HCT116 (cell line): ENCODE measurements at regions not wholly inside any gene's neighbourhood (a gene's known extent, or its start where the extent isn't known, plus 50 kb on each side); places are given as distances from the start of the nearest gene placed in this dataset.

Source experiments
- ATAC-seq: fragments of 200-7000 bp; cut with Tn5 transposase; 2 replicates; pipeline ENCODE4 v1.9.1; 2020; ENCODE audit warnings: mild to moderate bottlenecking, moderate library complexity
- BruUV-seq: library from RNA; stranded (reverse); fragments of 400-500 nt; replicated peaks from 2 replicates; lab custom pipeline; 2021; lab: Mats Ljungman, UMichigan
- CTCF ChIA-PET: fragments of 300-600 bp; sonication (Branson Sonifier 250); formaldehyde crosslinking; loops from one replicate; lab custom pipeline; 2021; ENCODE audit warnings: antibody characterized with exemption; lab: Charles Lee
- POLR2A ChIA-PET: fragments of 300-600, 350-600 bp; sonication (Branson Sonifier 250); formaldehyde crosslinking; loops from one replicate; lab custom pipeline; 2021; ENCODE audit warnings: antibody characterized with exemption; lab: Charles Lee
- RAD21 ChIA-PET, 2 experiments: fragments of 300-600 bp; sonication (Branson Sonifier 250); formaldehyde crosslinking; loops; one replicate each; lab custom pipeline; 2023; ENCODE audit warnings: low total read pairs in 2 of 2; ENCODE audit not compliant: uncharacterized antibody in 2 of 2, unreplicated experiment in 2 of 2, low non-redundant PET in 1 of 2; lab: Charles Lee
- DNase-seq: peaks from one replicate; pipeline ENCODE4 v3.0.0-alpha.2; 2010; ENCODE audit warnings: low read depth, low spot score
- H2AFZ ChIP-seq: fragments of 200-600 bp; shearing (Covaris generic), sonication (generic); 2 replicates; pipeline ENCODE4 v1.6.1; 2017; ENCODE audit warnings: low read depth, mixed run types, mixed read lengths, antibody characterized with exemption, low read length; ENCODE audit not compliant: poor library complexity, severe bottlenecking
- H3K27ac ChIP-seq: 2 replicates; pipeline ENCODE4 v1.5.1; 2012; ENCODE audit warnings: low read depth, low read length
- H3K27me3 ChIP-seq: fragments of 200-600 bp; sonication (generic); 2 replicates; pipeline ENCODE4 v1.6.1; 2016; ENCODE audit warnings: mixed run types, low read length, mixed read lengths; ENCODE audit not compliant: insufficient read depth
- H3K36me3 ChIP-seq, 2 experiments: fragments of 200-500 bp in 1 of 2; fragments of 200-600 bp in 1 of 2; sonication (Bioruptor generic) in 1 of 2; sonication (generic) in 1 of 2; 2 replicates each; pipeline versions ENCODE4 v1.5.1 to v1.6.1; 2014 to 2016; ENCODE audit warnings: low read length in 2 of 2, inconsistent platforms in 1 of 2, mixed read lengths in 1 of 2, mixed run types in 1 of 2; ENCODE audit not compliant: insufficient read depth in 2 of 2, control insufficient read depth in 1 of 2
- H3K4me1 ChIP-seq, 2 experiments: fragments of 200-600 bp in 1 of 2; sonication (generic) in 1 of 2; 2 replicates each; pipeline versions ENCODE4 v1.5.1 to v1.6.1; 2012 to 2017; ENCODE audit warnings: low read length in 2 of 2, inconsistent platforms in 1 of 2, mild to moderate bottlenecking in 1 of 2, mixed read lengths in 1 of 2, mixed run types in 1 of 2, moderate library complexity in 1 of 2; ENCODE audit not compliant: insufficient read depth in 2 of 2, control insufficient read depth in 1 of 2
- H3K4me2 ChIP-seq: fragments of 200-600 bp; sonication (generic); 2 replicates; pipeline ENCODE4 v1.6.1; 2017; ENCODE audit warnings: mixed run types, low read length, mixed read lengths
- H3K4me3 ChIP-seq, 2 experiments: fragments of 200-600 bp in 1 of 2; sonication (generic) in 1 of 2; replicated peaks in 1 of 2; 2 replicates each; pipeline ENCODE4 v1.5.1; 2011 to 2016; ENCODE audit warnings: low read length in 2 of 2, control low read depth in 1 of 2, low read depth in 1 of 2, mild to moderate bottlenecking in 1 of 2, mixed read lengths in 1 of 2, mixed run types in 1 of 2
- H3K79me2 ChIP-seq: fragments of 200-600 bp; sonication (generic); 2 replicates; pipeline ENCODE4 v1.6.1; 2017; ENCODE audit warnings: mild to moderate bottlenecking, mixed run types, low read length, moderate library complexity, mixed read lengths; ENCODE audit not compliant: insufficient read depth
- H3K9ac ChIP-seq: fragments of 200-600 bp; sonication (generic); 2 replicates; pipeline ENCODE4 v1.6.1; 2016; ENCODE audit warnings: low read length, mixed read lengths
- H3K9me2 ChIP-seq: fragments of 200-600 bp; sonication (generic), shearing (Covaris generic); 2 replicates; pipeline ENCODE4 v1.6.1; 2017; ENCODE audit warnings: mixed run types, mild to moderate bottlenecking, moderate library complexity; ENCODE audit not compliant: insufficient read depth
- H3K9me3 ChIP-seq, 2 experiments: fragments of 200-500 bp in 1 of 2; fragments of 200-600 bp in 1 of 2; sonication (Bioruptor generic) in 1 of 2; sonication (generic) in 1 of 2; 2 replicates each; pipeline ENCODE4 v1.6.1; 2014 to 2017; ENCODE audit warnings: low read length in 2 of 2, mixed read lengths in 2 of 2, inconsistent platforms in 1 of 2, low read depth in 1 of 2, mild to moderate bottlenecking in 1 of 2, mixed run types in 1 of 2, moderate library complexity in 1 of 2; ENCODE audit not compliant: control insufficient read depth in 1 of 2, insufficient read depth in 1 of 2
- H4K20me1 ChIP-seq: fragments of 200-600 bp; sonication (generic), shearing (Covaris generic); 2 replicates; pipeline ENCODE4 v1.6.1; 2017; ENCODE audit warnings: mixed run types, mild to moderate bottlenecking, moderate library complexity; ENCODE audit not compliant: insufficient read depth
- EGR1 ChIP-seq: IDR thresholded peaks from 2 replicates; pipeline ENCODE4 v1.6.1; 2012; ENCODE audit warnings: low read depth
- JUND ChIP-seq: IDR thresholded peaks from 2 replicates; pipeline ENCODE4 v1.6.1; 2012
- SIN3A ChIP-seq: IDR thresholded peaks from 2 replicates; pipeline ENCODE4 v1.6.1; 2012; ENCODE audit warnings: low read depth
- SRF ChIP-seq: IDR thresholded peaks from 2 replicates; pipeline ENCODE4 v1.6.1; 2012; ENCODE audit warnings: low read depth
- YY1 ChIP-seq: IDR thresholded peaks from 2 replicates; pipeline ENCODE4 v1.6.1; 2011; ENCODE audit warnings: low read length, low read depth, moderate library complexity, mild to moderate bottlenecking; ENCODE audit not compliant: insufficient replicate concordance; ENCODE audit errors: extremely low read depth
- ZNF274 ChIP-seq: fragments of 200-500 bp; sonication (Bioruptor generic); IDR thresholded peaks from 2 replicates; pipeline ENCODE4 v1.6.1; 2014; ENCODE audit warnings: mild to moderate bottlenecking, low read depth, low read length, inconsistent platforms
- intact Hi-C: fragments of 100-400 bp; cut with micrococcal nuclease; formaldehyde crosslinking; loops from 2 replicates; pipeline ENCODE4 v1.10.0; 2022
- TF ChIP-seq, protein P1 (sequence below), 3 experiments: fragments of 200-600 bp in 1 of 3; sonication (generic) in 1 of 3; IDR thresholded peaks in 2 of 3; conservative IDR thresholded peaks in 1 of 3; 2 replicates each; pipeline ENCODE4 v1.5.1; 2012 to 2017; ENCODE audit warnings: low read depth in 2 of 3, low read length in 2 of 3, antibody characterized with exemption in 1 of 3, borderline replicate concordance in 1 of 3, control low read depth in 1 of 3, mild to moderate bottlenecking in 1 of 3, mixed read lengths in 1 of 3, mixed run types in 1 of 3, moderate library complexity in 1 of 3; ENCODE audit not compliant: insufficient read depth in 1 of 3
- TF ChIP-seq, protein P2 (sequence below): IDR thresholded peaks from 2 replicates; pipeline ENCODE4 v1.6.1; 2012
- TF ChIP-seq, protein P3 (sequence below): IDR thresholded peaks from 2 replicates; pipeline ENCODE4 v1.6.1; 2012

DNA sequence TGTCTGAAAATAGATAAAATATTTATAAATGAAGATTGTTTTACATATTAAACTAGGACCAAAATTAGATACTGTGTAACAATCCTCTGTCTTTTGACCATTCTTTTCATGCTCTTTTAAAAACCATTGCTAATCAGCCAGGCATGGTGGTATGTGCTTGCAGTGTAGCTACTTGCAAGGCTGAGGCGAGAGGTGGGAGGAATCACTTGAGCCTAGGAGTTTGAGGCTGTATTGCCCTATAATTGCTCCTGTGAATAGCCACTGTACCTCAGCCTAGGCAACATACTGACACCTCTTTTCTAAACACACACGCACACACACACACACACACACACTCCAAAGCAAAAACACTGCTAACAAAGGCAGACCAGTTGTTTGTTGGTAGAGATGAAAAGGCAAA is 259.2 kb downstream of the JRKL start:
- no peak for TF ChIP-seq YY1
- no peak for TF ChIP-seq JUND
- no peak for TF ChIP-seq ZNF274
- TF ChIP-seq, protein P1, sequence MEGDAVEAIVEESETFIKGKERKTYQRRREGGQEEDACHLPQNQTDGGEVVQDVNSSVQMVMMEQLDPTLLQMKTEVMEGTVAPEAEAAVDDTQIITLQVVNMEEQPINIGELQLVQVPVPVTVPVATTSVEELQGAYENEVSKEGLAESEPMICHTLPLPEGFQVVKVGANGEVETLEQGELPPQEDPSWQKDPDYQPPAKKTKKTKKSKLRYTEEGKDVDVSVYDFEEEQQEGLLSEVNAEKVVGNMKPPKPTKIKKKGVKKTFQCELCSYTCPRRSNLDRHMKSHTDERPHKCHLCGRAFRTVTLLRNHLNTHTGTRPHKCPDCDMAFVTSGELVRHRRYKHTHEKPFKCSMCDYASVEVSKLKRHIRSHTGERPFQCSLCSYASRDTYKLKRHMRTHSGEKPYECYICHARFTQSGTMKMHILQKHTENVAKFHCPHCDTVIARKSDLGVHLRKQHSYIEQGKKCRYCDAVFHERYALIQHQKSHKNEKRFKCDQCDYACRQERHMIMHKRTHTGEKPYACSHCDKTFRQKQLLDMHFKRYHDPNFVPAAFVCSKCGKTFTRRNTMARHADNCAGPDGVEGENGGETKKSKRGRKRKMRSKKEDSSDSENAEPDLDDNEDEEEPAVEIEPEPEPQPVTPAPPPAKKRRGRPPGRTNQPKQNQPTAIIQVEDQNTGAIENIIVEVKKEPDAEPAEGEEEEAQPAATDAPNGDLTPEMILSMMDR (IDR thresholded peaks at IDR 0.05 in 2 of 3, conservative IDR thresholded peaks at IDR 0.05 in 1 of 3; ENCODE audit: borderline replicate concordance in 1 of 3, insufficient read depth in 1 of 3, low read depth in 2 of 3, low read length in 2 of 3): no peak
- no peak for TF ChIP-seq SIN3A
- TF ChIP-seq, protein P2, sequence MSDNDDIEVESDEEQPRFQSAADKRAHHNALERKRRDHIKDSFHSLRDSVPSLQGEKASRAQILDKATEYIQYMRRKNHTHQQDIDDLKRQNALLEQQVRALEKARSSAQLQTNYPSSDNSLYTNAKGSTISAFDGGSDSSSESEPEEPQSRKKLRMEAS: no peak
- TF ChIP-seq SRF: no peak
- TF ChIP-seq EGR1: no peak
- POLR2A ChIA-PET: no interaction called here
- intact Hi-C loops: no loop called here
- no peaks in the 10 kb centered on the region for H3K9me2 ChIP-seq
- H3K4me1 ChIP-seq: no peaks in the 10 kb centered on the region
- no peak overlapping the region for H3K27ac ChIP-seq
- H3K9me3 ChIP-seq: no peaks in the 10 kb centered on the region; a peak in 1 of 4 replicates
- CTCF ChIA-PET: interaction anchor here (1.6 kb wide), 1 partner anchor 185 kb away, joined by 4 read pairs; no protein-coding TSS in a partner anchor
- no peaks in the 10 kb centered on the region for H4K20me1 ChIP-seq
- RAD21 ChIA-PET: no interaction called here
- no peak overlapping the region for H3K9ac ChIP-seq
- no peak overlapping the region for H3K4me3 ChIP-seq
- no peaks in the 10 kb centered on the region for H3K36me3 ChIP-seq
- ATAC-seq: no peak
- no peaks in the 10 kb centered on the region for H3K79me2 ChIP-seq
- no TSS peak for BruUV-seq
- DNase-seq: no peak
- H2AFZ ChIP-seq: no peak overlapping the region
- no peaks in the 10 kb centered on the region for H3K27me3 ChIP-seq
- H3K4me2 ChIP-seq: no peak overlapping the region

DNA sequence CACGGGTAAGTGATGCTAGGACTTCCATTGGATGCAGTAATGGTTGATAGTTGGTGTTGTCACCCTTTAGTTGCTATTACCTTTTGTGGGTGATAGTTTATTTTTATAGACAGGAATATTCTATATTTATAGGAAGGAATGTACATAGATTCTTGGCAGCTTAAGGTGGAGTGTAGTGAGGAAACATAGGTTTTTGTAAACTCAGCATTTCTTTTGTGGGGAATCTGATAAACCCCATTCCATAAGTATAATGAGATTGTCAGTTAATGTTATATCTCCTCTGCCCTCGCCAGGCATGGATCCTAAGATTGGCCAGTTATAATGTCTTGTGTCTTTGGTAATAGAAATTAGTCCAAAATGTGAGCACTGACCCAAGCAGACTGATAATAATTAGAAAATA is 262.7 kb downstream of the JRKL start:
- Histone ChIP-seq H3K4me1 (no peaks in the 10 kb centered on the region), H2AFZ (no peak overlapping the region), H3K9me3 (no peaks in the 10 kb centered on the region; a peak in 1 of 4 replicates), H3K9me2 (no peaks in the 10 kb centered on the region), H3K4me3 (no peak overlapping the region), H3K36me3 (no peaks in the 10 kb centered on the region), H3K9ac (no peak overlapping the region), H4K20me1 (no peaks in the 10 kb centered on the region), H3K27me3 (no peaks in the 10 kb centered on the region), H3K27ac (no peak overlapping the region), H3K79me2 (no peaks in the 10 kb centered on the region), H3K4me2 (no peak overlapping the region)
- no peak for ATAC-seq
- BruUV-seq: no TSS peak
- RAD21 ChIA-PET: no interaction called here
- CTCF ChIA-PET: interaction anchor here (1.5 kb wide), 1 partner anchor 188 kb away, joined by 3 read pairs; no protein-coding TSS in a partner anchor
- POLR2A ChIA-PET: no interaction called here
- intact Hi-C loops: no loop called here
- no peak for TF ChIP-seq SIN3A
- TF ChIP-seq, protein P3, sequence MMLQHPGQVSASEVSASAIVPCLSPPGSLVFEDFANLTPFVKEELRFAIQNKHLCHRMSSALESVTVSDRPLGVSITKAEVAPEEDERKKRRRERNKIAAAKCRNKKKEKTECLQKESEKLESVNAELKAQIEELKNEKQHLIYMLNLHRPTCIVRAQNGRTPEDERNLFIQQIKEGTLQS: no peak
- no peak for DNase-seq
